HEK293 (cell line): ENCODE measurements at regions not wholly inside any gene's neighbourhood (a gene's known extent, or its start where the extent isn't known, plus 50 kb on each side); places are given as distances from the start of the nearest gene placed in this dataset.
A peak's percentile ranks its signal among the peaks of the same experiment; 100 is the strongest.

ENCODE experiments used
- CTCF ChIA-PET: fragments of 350-600 bp; formaldehyde crosslinking; extraction: SDS; loops from one replicate; lab custom pipeline; 2021; ENCODE audit warnings: antibody characterized with exemption; lab: Yijun Ruan, JAX
- POLR2A ChIA-PET: fragments of 300-600 bp; formaldehyde crosslinking; extraction: SDS; loops from one replicate; lab custom pipeline; 2020; ENCODE audit warnings: antibody characterized with exemption, inconsistent platforms; lab: Yijun Ruan, JAX
- H3K27ac ChIP-seq: fragments of 200-500 bp; sonication (Bioruptor generic); 2 replicates; pipeline ENCODE4 v1.5.1; 2014; ENCODE audit warnings: low read depth, low read length, control low read depth, inconsistent platforms; ENCODE audit errors: extremely low read depth
- H3K36me3 ChIP-seq, 2 experiments: fragments of 200-500 bp in 1 of 2; sonication (Bioruptor generic) in 1 of 2; 1 replicate in 1 of 2; 2 replicates in 1 of 2; pipeline ENCODE4 v1.5.1; 2014 to 2017; ENCODE audit warnings: inconsistent platforms in 2 of 2, low read length in 2 of 2; ENCODE audit not compliant: control insufficient read depth in 2 of 2, insufficient read depth in 1 of 2
- H3K4me1 ChIP-seq: fragments of 200-500 bp; sonication (Bioruptor generic); 2 replicates; pipeline ENCODE4 v1.5.1; 2014; ENCODE audit warnings: mild to moderate bottlenecking, low read length, inconsistent platforms; ENCODE audit not compliant: control insufficient read depth, insufficient read depth
- H3K4me3 ChIP-seq: 2 replicates; pipeline ENCODE4 v1.5.1; 2011; ENCODE audit warnings: low read depth, mild to moderate bottlenecking, control low read depth, low read length, moderate library complexity
- H3K9me3 ChIP-seq: fragments of 200-500 bp; sonication (Bioruptor generic); 2 replicates; pipeline ENCODE4 v1.5.1; 2014; ENCODE audit warnings: low read depth, low read length, inconsistent platforms; ENCODE audit not compliant: control insufficient read depth, insufficient read depth
- BCL11A ChIP-seq: fragments of 450-650 bp; formaldehyde crosslinking; IDR thresholded peaks from 2 replicates; pipeline ENCODE4 v1.5.1; 2016; ENCODE audit warnings: low read depth, missing biosample characterization, missing genetic modification characterization
- BCL11B ChIP-seq: fragments of 450-650 bp; formaldehyde crosslinking; IDR thresholded peaks from 2 replicates; pipeline ENCODE4 v1.5.1; 2016; ENCODE audit warnings: low read depth, missing biosample characterization, missing genetic modification characterization
- GFI1B ChIP-seq: fragments of 450-650 bp; formaldehyde crosslinking; IDR thresholded peaks from 2 replicates; pipeline ENCODE4 v1.5.1; 2016; ENCODE audit warnings: missing biosample characterization, missing genetic modification characterization
- HOXA7 ChIP-seq: sonication (generic); formaldehyde crosslinking; IDR thresholded peaks from 2 replicates; pipeline ENCODE4 v1.8.1; 2022; ENCODE audit warnings: missing genetic modification reagents, borderline replicate concordance
- SCRT2 ChIP-seq: fragments of 450-650 bp; formaldehyde crosslinking; IDR thresholded peaks from 2 replicates; pipeline ENCODE4 v1.5.1; 2016; ENCODE audit warnings: missing biosample characterization, missing genetic modification characterization
- ZNF10 ChIP-seq: fragments of 450-650 bp; formaldehyde crosslinking; IDR thresholded peaks from 2 replicates; pipeline ENCODE4 v1.5.1; 2017; ENCODE audit warnings: missing biosample characterization, missing genetic modification characterization
- ZNF114 ChIP-seq: fragments of 450-650 bp; formaldehyde crosslinking; IDR thresholded peaks from 2 replicates; pipeline ENCODE4 v1.5.0; 2017; ENCODE audit warnings: missing biosample characterization, missing genetic modification characterization
- ZNF214 ChIP-seq: fragments of 450-650 bp; formaldehyde crosslinking; IDR thresholded peaks from 2 replicates; pipeline ENCODE4 v1.5.1; 2017; ENCODE audit warnings: missing biosample characterization, mild to moderate bottlenecking, missing genetic modification characterization, borderline replicate concordance
- ZNF350 ChIP-seq: fragments of 450-650 bp; formaldehyde crosslinking; IDR thresholded peaks from 2 replicates; pipeline ENCODE4 v1.5.0; 2017; ENCODE audit warnings: missing biosample characterization, mild to moderate bottlenecking, missing genetic modification characterization
- ZNF366 ChIP-seq: fragments of 450-650 bp; formaldehyde crosslinking; conservative IDR thresholded peaks from 2 replicates; pipeline ENCODE4 v1.5.1; 2016; ENCODE audit warnings: missing biosample characterization, missing genetic modification characterization
- ZNF530 ChIP-seq: fragments of 450-650 bp; formaldehyde crosslinking; IDR thresholded peaks from 2 replicates; pipeline ENCODE4 v1.5.1; 2016; ENCODE audit warnings: low read depth, missing biosample characterization, missing genetic modification characterization
- ZNF548 ChIP-seq: fragments of 450-650 bp; formaldehyde crosslinking; IDR thresholded peaks from 2 replicates; pipeline ENCODE4 v1.5.1; 2016; ENCODE audit warnings: missing biosample characterization, missing genetic modification characterization
- ZNF654 ChIP-seq: fragments of 450-650 bp; formaldehyde crosslinking; IDR thresholded peaks from 2 replicates; pipeline ENCODE4 v1.5.1; 2016; ENCODE audit warnings: low read depth, missing biosample characterization, missing genetic modification characterization
- ZNF747 ChIP-seq: fragments of 450-650 bp; formaldehyde crosslinking; IDR thresholded peaks from 2 replicates; pipeline ENCODE4 v1.5.1; 2016; ENCODE audit warnings: missing biosample characterization, missing genetic modification characterization
- TF ChIP-seq, protein P1 (sequence below): fragments of 450-650 bp; formaldehyde crosslinking; IDR thresholded peaks from 2 replicates; pipeline ENCODE4 v1.5.1; 2016; ENCODE audit warnings: missing biosample characterization, missing genetic modification characterization, borderline replicate concordance
- TF ChIP-seq, protein P2 (sequence below): fragments of 450-650 bp; formaldehyde crosslinking; IDR thresholded peaks from 2 replicates; pipeline ENCODE4 v1.5.0; 2017; ENCODE audit warnings: missing biosample characterization, missing genetic modification characterization, borderline replicate concordance

DNA sequence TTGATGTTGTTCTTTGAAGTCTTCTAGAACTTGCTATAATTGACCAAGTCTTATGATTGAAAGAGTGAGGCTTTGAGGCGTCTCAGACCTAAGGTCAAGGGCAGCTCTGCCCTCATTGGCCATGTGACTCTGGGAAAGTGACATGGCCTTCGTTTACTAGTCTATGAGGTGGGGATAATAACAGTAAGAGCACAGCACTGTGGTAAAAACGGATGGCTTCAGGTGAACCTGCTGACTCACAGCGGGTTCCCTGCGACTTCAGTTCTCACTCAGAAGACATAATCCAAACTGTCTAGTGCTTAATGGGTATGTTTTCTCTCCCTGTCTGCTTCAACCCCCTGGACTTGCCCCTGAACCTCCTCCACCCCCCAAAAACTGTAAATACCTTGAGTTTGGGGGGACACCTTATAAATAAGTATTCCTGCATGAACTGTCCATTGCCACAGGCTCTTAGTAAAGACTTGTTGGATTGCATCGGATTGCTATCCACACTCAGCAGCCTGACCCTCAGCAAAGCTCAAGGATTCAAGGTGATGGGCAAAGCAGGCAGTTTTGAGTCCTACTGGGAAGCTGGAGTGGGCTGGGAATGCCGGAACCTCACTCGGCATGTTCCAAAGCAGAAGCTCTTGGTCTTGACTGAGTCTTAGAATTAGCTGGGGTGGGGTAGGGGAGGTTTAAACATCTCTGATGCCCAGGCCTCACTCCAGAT is 304.6 kb downstream of the KLF6 start (continued):
- TF ChIP-seq, protein P1, sequence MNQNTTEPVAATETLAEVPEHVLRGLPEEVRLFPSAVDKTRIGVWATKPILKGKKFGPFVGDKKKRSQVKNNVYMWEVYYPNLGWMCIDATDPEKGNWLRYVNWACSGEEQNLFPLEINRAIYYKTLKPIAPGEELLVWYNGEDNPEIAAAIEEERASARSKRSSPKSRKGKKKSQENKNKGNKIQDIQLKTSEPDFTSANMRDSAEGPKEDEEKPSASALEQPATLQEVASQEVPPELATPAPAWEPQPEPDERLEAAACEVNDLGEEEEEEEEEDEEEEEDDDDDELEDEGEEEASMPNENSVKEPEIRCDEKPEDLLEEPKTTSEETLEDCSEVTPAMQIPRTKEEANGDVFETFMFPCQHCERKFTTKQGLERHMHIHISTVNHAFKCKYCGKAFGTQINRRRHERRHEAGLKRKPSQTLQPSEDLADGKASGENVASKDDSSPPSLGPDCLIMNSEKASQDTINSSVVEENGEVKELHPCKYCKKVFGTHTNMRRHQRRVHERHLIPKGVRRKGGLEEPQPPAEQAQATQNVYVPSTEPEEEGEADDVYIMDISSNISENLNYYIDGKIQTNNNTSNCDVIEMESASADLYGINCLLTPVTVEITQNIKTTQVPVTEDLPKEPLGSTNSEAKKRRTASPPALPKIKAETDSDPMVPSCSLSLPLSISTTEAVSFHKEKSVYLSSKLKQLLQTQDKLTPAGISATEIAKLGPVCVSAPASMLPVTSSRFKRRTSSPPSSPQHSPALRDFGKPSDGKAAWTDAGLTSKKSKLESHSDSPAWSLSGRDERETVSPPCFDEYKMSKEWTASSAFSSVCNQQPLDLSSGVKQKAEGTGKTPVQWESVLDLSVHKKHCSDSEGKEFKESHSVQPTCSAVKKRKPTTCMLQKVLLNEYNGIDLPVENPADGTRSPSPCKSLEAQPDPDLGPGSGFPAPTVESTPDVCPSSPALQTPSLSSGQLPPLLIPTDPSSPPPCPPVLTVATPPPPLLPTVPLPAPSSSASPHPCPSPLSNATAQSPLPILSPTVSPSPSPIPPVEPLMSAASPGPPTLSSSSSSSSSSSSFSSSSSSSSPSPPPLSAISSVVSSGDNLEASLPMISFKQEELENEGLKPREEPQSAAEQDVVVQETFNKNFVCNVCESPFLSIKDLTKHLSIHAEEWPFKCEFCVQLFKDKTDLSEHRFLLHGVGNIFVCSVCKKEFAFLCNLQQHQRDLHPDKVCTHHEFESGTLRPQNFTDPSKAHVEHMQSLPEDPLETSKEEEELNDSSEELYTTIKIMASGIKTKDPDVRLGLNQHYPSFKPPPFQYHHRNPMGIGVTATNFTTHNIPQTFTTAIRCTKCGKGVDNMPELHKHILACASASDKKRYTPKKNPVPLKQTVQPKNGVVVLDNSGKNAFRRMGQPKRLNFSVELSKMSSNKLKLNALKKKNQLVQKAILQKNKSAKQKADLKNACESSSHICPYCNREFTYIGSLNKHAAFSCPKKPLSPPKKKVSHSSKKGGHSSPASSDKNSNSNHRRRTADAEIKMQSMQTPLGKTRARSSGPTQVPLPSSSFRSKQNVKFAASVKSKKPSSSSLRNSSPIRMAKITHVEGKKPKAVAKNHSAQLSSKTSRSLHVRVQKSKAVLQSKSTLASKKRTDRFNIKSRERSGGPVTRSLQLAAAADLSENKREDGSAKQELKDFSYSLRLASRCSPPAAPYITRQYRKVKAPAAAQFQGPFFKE (tag by site-specific recombination), result no peak
- TF ChIP-seq ZNF214 (no peak), BCL11A (no peak), ZNF350 (tag by site-specific recombination) (no peak), ZNF530 (tag by site-specific recombination) (no peak), GFI1B (tag by site-specific recombination) (no peak), ZNF114 (tag by site-specific recombination) (no peak), ZNF747 (tag by site-specific recombination) (no peak), ZNF366 (tag by site-specific recombination) (no peak), ZNF10 (tag by site-specific recombination) (no peak), HOXA7 (no peak), BCL11B (no peak)
- TF ChIP-seq, all 188 proteins: peak for 0

DNA sequence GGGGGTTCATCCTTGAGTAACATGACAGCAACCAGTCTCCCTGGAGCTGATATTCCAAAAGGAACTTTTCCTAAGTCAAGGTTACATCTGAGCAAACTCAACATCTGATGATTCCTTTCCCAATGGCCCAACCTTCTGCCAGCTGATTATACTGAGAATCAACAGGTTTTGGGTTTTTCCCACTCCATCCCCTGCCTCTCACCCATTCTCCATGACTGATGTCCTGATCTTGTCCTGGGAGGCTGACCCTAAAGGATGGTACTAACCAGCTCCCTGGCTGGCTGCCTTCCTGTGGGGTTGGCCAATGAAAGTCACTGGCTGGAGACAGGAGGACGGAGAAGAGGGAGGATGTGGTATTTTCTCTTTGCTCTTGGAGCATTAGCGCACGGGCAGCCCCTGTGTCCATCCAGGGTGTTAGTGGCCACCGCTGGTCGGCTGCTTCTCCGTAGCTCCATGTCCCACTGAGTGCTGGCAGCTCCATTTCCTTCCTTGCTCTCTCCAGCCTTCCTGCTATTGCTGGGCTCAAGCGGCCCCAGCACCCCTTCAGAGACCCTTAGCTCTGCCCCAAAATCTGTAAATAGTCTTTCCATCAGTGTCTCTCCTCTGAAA is 306.2 kb upstream of the PITRM1 start:
- POLR2A ChIA-PET, result no interaction called here
- CTCF ChIA-PET, result no interaction called here
- H3K36me3 ChIP-seq, result no peaks in the 10 kb centered on the region
- peaks cover 4% of the 10 kb centered on the region for H3K4me1 ChIP-seq
- no peak overlapping the region for H3K4me3 ChIP-seq
- no peaks in the 10 kb centered on the region for H3K9me3 ChIP-seq
- TF ChIP-seq SCRT2 (tag by site-specific recombination) (peak; percentile 84), ZNF654 (tag by site-specific recombination) (no peak), ZNF548 (tag by site-specific recombination) (no peak)
- TF ChIP-seq, protein P2, sequence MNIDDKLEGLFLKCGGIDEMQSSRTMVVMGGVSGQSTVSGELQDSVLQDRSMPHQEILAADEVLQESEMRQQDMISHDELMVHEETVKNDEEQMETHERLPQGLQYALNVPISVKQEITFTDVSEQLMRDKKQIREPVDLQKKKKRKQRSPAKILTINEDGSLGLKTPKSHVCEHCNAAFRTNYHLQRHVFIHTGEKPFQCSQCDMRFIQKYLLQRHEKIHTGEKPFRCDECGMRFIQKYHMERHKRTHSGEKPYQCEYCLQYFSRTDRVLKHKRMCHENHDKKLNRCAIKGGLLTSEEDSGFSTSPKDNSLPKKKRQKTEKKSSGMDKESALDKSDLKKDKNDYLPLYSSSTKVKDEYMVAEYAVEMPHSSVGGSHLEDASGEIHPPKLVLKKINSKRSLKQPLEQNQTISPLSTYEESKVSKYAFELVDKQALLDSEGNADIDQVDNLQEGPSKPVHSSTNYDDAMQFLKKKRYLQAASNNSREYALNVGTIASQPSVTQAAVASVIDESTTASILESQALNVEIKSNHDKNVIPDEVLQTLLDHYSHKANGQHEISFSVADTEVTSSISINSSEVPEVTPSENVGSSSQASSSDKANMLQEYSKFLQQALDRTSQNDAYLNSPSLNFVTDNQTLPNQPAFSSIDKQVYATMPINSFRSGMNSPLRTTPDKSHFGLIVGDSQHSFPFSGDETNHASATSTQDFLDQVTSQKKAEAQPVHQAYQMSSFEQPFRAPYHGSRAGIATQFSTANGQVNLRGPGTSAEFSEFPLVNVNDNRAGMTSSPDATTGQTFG (tag by site-specific recombination), result no peak
- H3K27ac ChIP-seq, result no peak overlapping the region
